ENCODE measurements at regions not wholly inside any gene's neighbourhood (a gene's known extent, or its start where the extent isn't known, plus 50 kb on each side); places are given as distances from the start of the nearest gene placed in this dataset.
"Not testable (repeated sequence)": the region's sequence is repeated elsewhere in the genome, so short reads cannot be mapped to it uniquely, and the experiment has no call there.

GRCh38 chr7:124630395-124630794, 135.2 kb downstream of the GPR37 start:
- no peak overlapping the region for H3K4me2 ChIP-seq

GRCh38 chr7:124618871-124619270, 146.7 kb downstream of the GPR37 start:
- TF ChIP-seq GABPA (IDR thresholded peaks at IDR 0.05; ENCODE audit: low read depth) (no peak), REST (IDR thresholded peaks at IDR 0.05; ENCODE audit: low read depth, low read length) (no peak), FOXM1 (IDR thresholded peaks at IDR 0.05; ENCODE audit: low read depth) (no peak), EP300 (IDR thresholded peaks at IDR 0.05; ENCODE audit: borderline replicate concordance in 1 of 2, low read depth in 1 of 2, low read length in 1 of 2) (no peak), RAD21 (IDR thresholded peaks at IDR 0.05; ENCODE audit: low read length) (no peak), FOSL2 (IDR thresholded peaks at IDR 0.05; ENCODE audit: borderline replicate concordance, low read depth) (no peak), TAF1 (IDR thresholded peaks at IDR 0.05; ENCODE audit: borderline replicate concordance, low read depth, low read length) (no peak), RXRA (IDR thresholded peaks at IDR 0.05; ENCODE audit: borderline replicate concordance, low read depth) (no peak), ELF1 (IDR thresholded peaks at IDR 0.05) (no peak)
- Histone ChIP-seq H3K36me3 (replicated peaks in 1 of 2; ENCODE audit: control insufficient read depth in 1 of 2, insufficient read depth in 2 of 2, low read length in 1 of 2) (no peaks in the 10 kb centered on the region), H3K4me3 (ENCODE audit: low read depth in 2 of 2, low read length in 1 of 2) (no peak overlapping the region), H4K20me1 (ENCODE audit: insufficient read depth) (no peaks in the 10 kb centered on the region), H3K79me2 (ENCODE audit: insufficient read depth) (no peaks in the 10 kb centered on the region), H3K27me3 (ENCODE audit: insufficient read depth) (no peaks in the 10 kb centered on the region), H3K9me3 (no peaks in the 10 kb centered on the region), H3K27ac (ENCODE audit: low read depth in 2 of 2, low read length in 1 of 2) (no peak overlapping the region), H3K9ac (no peak overlapping the region), H2AFZ (ENCODE audit: low read depth) (no peak overlapping the region), H3K9me2 (no peaks in the 10 kb centered on the region), H3F3A (replicated peaks; ENCODE audit: insufficient read depth) (no peaks in the 10 kb centered on the region), H3K4me2 (no peak overlapping the region), H3K4me1 (ENCODE audit: control insufficient read depth in 1 of 2, insufficient read depth in 2 of 2, low read depth in 1 of 2, low read length in 1 of 2) (no peaks in the 10 kb centered on the region)
- WGBS (ENCODE audit: low lambda C conversion rate): 24% methylated on average over 1 of the region's 1 CpG
- DNase-seq: no peak
- ChIA-PET POLR2A (no interaction called here), CTCF (no interaction called here)

More at GRCh38 chr7:124630395-124630794, 135.2 kb downstream of the GPR37 start:
- WGBS (ENCODE audit: low lambda C conversion rate): 65% methylated on average over 3 of the region's 3 CpGs
- Histone ChIP-seq H3K79me2 (ENCODE audit: insufficient read depth) (no peaks in the 10 kb centered on the region), H3K4me1 (ENCODE audit: control insufficient read depth in 1 of 2, insufficient read depth in 2 of 2, low read depth in 1 of 2, low read length in 1 of 2) (no peaks in the 10 kb centered on the region), H2AFZ (ENCODE audit: low read depth) (no peak overlapping the region), H3K27ac (ENCODE audit: low read depth in 2 of 2, low read length in 1 of 2) (no peak overlapping the region), H3K9ac (no peak overlapping the region), H3K9me2 (no peaks in the 10 kb centered on the region), H3K4me3 (ENCODE audit: low read depth in 2 of 2, low read length in 1 of 2) (no peak overlapping the region), H3F3A (replicated peaks; ENCODE audit: insufficient read depth) (no peaks in the 10 kb centered on the region), H3K9me3 (no peaks in the 10 kb centered on the region), H3K27me3 (ENCODE audit: insufficient read depth) (no peaks in the 10 kb centered on the region), H4K20me1 (ENCODE audit: insufficient read depth) (no peaks in the 10 kb centered on the region), H3K36me3 (replicated peaks in 1 of 2; ENCODE audit: control insufficient read depth in 1 of 2, insufficient read depth in 2 of 2, low read length in 1 of 2) (no peaks in the 10 kb centered on the region)
- TF ChIP-seq ZBTB33 (IDR thresholded peaks at IDR 0.05; ENCODE audit: borderline replicate concordance, low read depth) (no peak), GABPA (IDR thresholded peaks at IDR 0.05; ENCODE audit: low read depth) (no peak), FOXJ3 (CRISPR knock-in tag; IDR thresholded peaks at IDR 0.05) (no peak), EP300 (IDR thresholded peaks at IDR 0.05; ENCODE audit: borderline replicate concordance in 1 of 2, low read depth in 1 of 2, low read length in 1 of 2) (no peak), TEAD4 (IDR thresholded peaks at IDR 0.05; ENCODE audit: borderline replicate concordance, insufficient read depth) (no peak), RCOR1 (IDR thresholded peaks at IDR 0.05; ENCODE audit: low read length) (no peak)
- ChIA-PET CTCF (interaction anchor here (1.1 to 1.2 kb wide), 2 partner anchors 8 to 14 kb away, joined by 3 read pairs; no protein-coding TSS in a partner anchor), POLR2A (no interaction called here)
- no peak for DNase-seq

GRCh38 chr7:124618051-124618450, 147.5 kb downstream of the GPR37 start:
- POLR2A ChIA-PET; H3K4me2 ChIP-seq; CTCF ChIA-PET; H3K4me3 ChIP-seq (ENCODE audit: low read depth in 2 of 2, low read length in 1 of 2); H3K79me2 ChIP-seq (ENCODE audit: insufficient read depth); H3K9ac ChIP-seq; H3K27me3 ChIP-seq (ENCODE audit: insufficient read depth); H3F3A ChIP-seq (replicated peaks; ENCODE audit: insufficient read depth); H2AFZ ChIP-seq (ENCODE audit: low read depth); DNase-seq; H4K20me1 ChIP-seq (ENCODE audit: insufficient read depth); H3K4me1 ChIP-seq (ENCODE audit: control insufficient read depth in 1 of 2, insufficient read depth in 2 of 2, low read depth in 1 of 2, low read length in 1 of 2); H3K9me3 ChIP-seq; H3K36me3 ChIP-seq (replicated peaks in 1 of 2; ENCODE audit: control insufficient read depth in 1 of 2, insufficient read depth in 2 of 2, low read length in 1 of 2); H3K27ac ChIP-seq (ENCODE audit: low read depth in 2 of 2, low read length in 1 of 2); H3K9me2 ChIP-seq: not testable (repeated sequence)
- WGBS (ENCODE audit: low lambda C conversion rate): 32% methylated on average over 2 of the region's 2 CpGs

Data from SK-N-SH (cell line).